ENCODE measurements at regions not wholly inside any gene's neighbourhood (a gene's known extent, or its start where the extent isn't known, plus 50 kb on each side); places are given as distances from the start of the nearest gene placed in this dataset.

DNA sequence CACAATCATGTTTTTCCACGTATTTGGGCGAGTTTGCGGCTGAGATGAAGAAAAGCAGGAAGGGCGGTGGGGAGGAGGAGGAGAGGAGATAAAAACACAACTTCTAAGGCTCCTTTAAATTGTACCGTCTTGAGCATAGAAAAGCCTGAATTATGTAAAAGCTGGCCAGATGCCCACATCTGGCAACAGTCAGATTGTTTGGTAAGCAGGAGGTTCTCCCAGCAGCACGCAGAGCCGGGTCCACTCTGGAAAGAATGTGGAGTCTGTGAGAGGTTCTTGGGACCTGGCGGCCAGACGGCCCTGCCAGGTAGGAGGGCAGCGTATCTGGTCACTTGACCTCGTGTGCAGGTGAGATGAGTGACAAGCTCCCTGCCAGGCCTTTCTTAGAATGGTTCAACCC, 215.3 kb upstream of the APCDD1 start:
- Histone ChIP-seq H3K36me3 (ENCODE audit: control insufficient read depth in 2 of 2, insufficient read depth in 1 of 2, low read length in 2 of 2) (no peaks in the 10 kb centered on the region), H3K4me1 (ENCODE audit: control insufficient read depth, insufficient read depth, low read length) (peaks cover 13% of the 10 kb centered on the region), H3K4me3 (ENCODE audit: low read depth, low read length) (no peak overlapping the region), H3K27ac (ENCODE audit: extremely low read depth, low read depth, low read length) (no peak overlapping the region), H3K9me3 (ENCODE audit: control insufficient read depth, insufficient read depth, low read depth, low read length) (no peaks in the 10 kb centered on the region)
- ChIA-PET POLR2A (no interaction called here), CTCF (interaction anchor here (0.7 kb wide), 1 partner anchor 35 kb away, joined by 3 read pairs; no protein-coding TSS in a partner anchor)
- no peak for TF ChIP-seq ZNF473 (tag by site-specific recombination; IDR thresholded peaks at IDR 0.05)
- TF ChIP-seq HOXD13 (CRISPR knock-in tag; IDR thresholded peaks at IDR 0.05; ENCODE audit: borderline replicate concordance) = no peak

DNA sequence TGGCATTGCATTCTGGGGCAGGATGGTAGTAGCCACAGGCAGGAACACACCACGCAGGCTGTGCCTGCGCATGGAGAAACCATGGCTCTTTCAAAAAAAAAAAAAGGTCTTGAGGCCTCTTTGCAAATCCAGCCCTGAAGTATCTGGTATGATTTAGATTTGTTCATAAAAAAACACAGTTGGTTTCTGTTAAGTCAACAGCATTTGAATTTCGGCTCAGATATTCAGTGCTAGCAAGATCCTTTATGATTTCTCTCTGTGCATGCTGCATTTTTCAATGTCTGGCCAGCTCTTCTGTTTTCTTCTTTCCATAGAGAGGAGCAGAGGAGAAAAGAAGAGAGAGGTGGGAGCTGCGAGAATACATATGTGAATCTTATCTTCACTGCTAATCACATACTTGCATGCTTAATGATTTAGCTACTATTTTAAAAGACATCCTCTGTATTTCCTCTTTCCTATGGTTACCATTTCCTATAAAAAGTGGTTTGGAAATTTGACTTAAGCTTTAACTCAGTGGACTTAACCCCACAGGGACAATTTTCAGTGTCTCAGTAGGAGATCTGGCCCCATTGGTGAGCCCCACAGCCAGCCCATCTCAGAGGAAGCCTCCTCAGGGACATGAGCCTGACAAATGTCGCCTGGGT, 214.3 kb upstream of the APCDD1 start:
- ChIA-PET CTCF (no interaction called here), POLR2A (no interaction called here)
- Histone ChIP-seq H3K36me3 (ENCODE audit: control insufficient read depth in 2 of 2, insufficient read depth in 1 of 2, low read length in 2 of 2) (no peaks in the 10 kb centered on the region), H3K4me1 (ENCODE audit: control insufficient read depth, insufficient read depth, low read length) (peaks cover 11% of the 10 kb centered on the region), H3K27ac (ENCODE audit: extremely low read depth, low read depth, low read length) (no peak overlapping the region), H3K9me3 (ENCODE audit: control insufficient read depth, insufficient read depth, low read depth, low read length) (no peaks in the 10 kb centered on the region), H3K4me3 (ENCODE audit: low read depth, low read length) (no peak overlapping the region)
- peak; percentile 97 for TF ChIP-seq GLIS1 (tag by site-specific recombination; IDR thresholded peaks at IDR 0.05)
- TF ChIP-seq ZNF521 (tag by site-specific recombination; IDR thresholded peaks at IDR 0.05) = no peak
- no peak for TF ChIP-seq ZNF214 (tag by site-specific recombination; IDR thresholded peaks at IDR 0.05; ENCODE audit: borderline replicate concordance)
- TF ChIP-seq GLI2 (tag by site-specific recombination; IDR thresholded peaks at IDR 0.05; ENCODE audit: borderline replicate concordance, low read depth) = no peak

DNA sequence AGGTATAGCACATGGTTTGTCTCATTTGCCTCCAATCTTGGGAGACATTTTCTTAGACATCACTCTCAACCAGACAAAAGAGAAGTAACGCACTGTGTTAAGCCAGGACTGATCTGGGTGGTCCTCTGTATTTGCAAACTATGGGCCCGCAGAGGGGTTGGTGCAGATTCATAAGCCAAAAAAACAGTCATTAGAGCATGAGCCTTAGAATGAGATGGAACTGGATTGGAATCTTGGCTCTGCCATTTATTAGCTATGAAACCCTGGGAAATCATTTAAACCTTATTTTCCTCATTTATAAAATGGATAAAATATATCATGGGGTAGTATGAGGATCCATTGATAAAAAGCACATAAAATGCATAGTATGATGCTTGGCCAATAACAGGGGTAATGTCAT, 213.5 kb upstream of the APCDD1 start:
- Histone ChIP-seq H3K9me3 (ENCODE audit: control insufficient read depth, insufficient read depth, low read depth, low read length) (no peaks in the 10 kb centered on the region), H3K4me1 (ENCODE audit: control insufficient read depth, insufficient read depth, low read length) (peaks cover 2% of the 10 kb centered on the region; the same call in 1 of the 2 replicates), H3K4me3 (ENCODE audit: low read depth, low read length) (no peak overlapping the region), H3K27ac (ENCODE audit: extremely low read depth, low read depth, low read length) (no peak overlapping the region), H3K36me3 (ENCODE audit: control insufficient read depth in 2 of 2, insufficient read depth in 1 of 2, low read length in 2 of 2) (no peaks in the 10 kb centered on the region)
- POLR2A ChIA-PET = no interaction called here
- CTCF ChIA-PET = no interaction called here
- TF ChIP-seq TCF7L2 (IDR thresholded peaks at IDR 0.05; ENCODE audit: borderline replicate concordance, low read depth, low read length) (no peak), GLIS1 (tag by site-specific recombination; IDR thresholded peaks at IDR 0.05) (no peak), ZNF112 (tag by site-specific recombination; IDR thresholded peaks at IDR 0.05) (no peak), ZNF37A (tag by site-specific recombination; IDR thresholded peaks at IDR 0.05) (no peak), KLF16 (tag by site-specific recombination; IDR thresholded peaks at IDR 0.05) (no peak), HOXC10 (CRISPR knock-in tag; IDR thresholded peaks at IDR 0.05) (no peak), ZNF16 (tag by site-specific recombination; IDR thresholded peaks at IDR 0.05; ENCODE audit: low read depth) (no peak), KLF7 (tag by site-specific recombination; IDR thresholded peaks at IDR 0.05; ENCODE audit: borderline replicate concordance) (no peak)
- TF ChIP-seq, protein P1, sequence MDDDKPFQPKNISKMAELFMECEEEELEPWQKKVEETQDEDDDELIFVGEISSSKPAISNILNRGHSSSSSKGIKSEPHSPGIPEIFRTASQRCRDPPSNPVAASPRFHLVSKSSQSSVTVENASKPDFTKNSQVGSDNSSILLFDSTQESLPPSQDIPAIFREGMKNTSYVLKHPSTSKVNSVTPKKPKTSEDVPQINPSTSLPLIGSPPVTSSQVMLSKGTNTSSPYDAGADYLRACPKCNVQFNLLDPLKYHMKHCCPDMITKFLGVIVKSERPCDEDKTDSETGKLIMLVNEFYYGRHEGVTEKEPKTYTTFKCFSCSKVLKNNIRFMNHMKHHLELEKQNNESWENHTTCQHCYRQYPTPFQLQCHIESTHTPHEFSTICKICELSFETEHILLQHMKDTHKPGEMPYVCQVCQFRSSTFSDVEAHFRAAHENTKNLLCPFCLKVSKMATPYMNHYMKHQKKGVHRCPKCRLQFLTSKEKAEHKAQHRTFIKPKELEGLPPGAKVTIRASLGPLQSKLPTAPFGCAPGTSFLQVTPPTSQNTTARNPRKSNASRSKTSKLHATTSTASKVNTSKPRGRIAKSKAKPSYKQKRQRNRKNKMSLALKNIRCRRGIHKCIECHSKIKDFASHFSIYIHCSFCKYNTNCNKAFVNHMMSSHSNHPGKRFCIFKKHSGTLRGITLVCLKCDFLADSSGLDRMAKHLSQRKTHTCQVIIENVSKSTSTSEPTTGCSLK (tag by site-specific recombination; IDR thresholded peaks at IDR 0.05) = no peak

DNA sequence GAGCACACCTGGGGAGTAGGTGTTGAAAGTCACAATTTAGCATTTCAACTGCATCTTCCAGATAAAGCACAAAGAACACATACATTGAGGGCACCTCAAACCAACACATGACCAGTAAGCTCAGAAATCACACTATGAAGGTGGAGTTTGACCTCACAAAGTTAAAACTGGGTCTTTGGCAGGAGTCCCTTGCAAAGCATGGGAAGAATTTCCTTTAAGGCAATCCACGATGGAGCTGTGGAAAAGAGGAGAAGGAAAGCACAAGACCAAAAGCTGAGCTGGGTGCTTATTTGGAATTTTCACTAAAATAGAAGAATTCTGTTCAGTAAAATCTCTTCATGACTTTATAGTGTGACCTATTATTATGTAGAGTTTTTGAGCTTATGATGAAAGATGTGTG, 212.9 kb upstream of the APCDD1 start:
- POLR2A ChIA-PET = no interaction called here
- Histone ChIP-seq H3K9me3 (ENCODE audit: control insufficient read depth, insufficient read depth, low read depth, low read length) (no peaks in the 10 kb centered on the region), H3K27ac (ENCODE audit: extremely low read depth, low read depth, low read length) (no peak overlapping the region), H3K4me3 (ENCODE audit: low read depth, low read length) (no peak overlapping the region), H3K4me1 (ENCODE audit: control insufficient read depth, insufficient read depth, low read length) (no peaks in the 10 kb centered on the region), H3K36me3 (ENCODE audit: control insufficient read depth in 2 of 2, insufficient read depth in 1 of 2, low read length in 2 of 2) (no peaks in the 10 kb centered on the region)
- CTCF ChIA-PET = interaction anchor here (0.5 kb wide), 1 partner anchor 411 kb away, joined by 4 read pairs; no protein-coding TSS in a partner anchor
- TF ChIP-seq IKZF3 (tag by site-specific recombination; IDR thresholded peaks at IDR 0.05) (no peak), HOXD13 (CRISPR knock-in tag; IDR thresholded peaks at IDR 0.05; ENCODE audit: borderline replicate concordance) (no peak)
